OCI-LY7 (cell line): ENCODE measurements at regions not wholly inside any gene's neighbourhood (a gene's known extent, or its start where the extent isn't known, plus 50 kb on each side); places are given as distances from the start of the nearest gene placed in this dataset.

Source experiments
- BruUV-seq: library from RNA; stranded (reverse); fragments of 400-500 nt; replicated peaks from 2 replicates; lab custom pipeline; 2021; lab: Mats Ljungman, UMichigan
- CTCF ChIA-PET: fragments of 300-600 bp; sonication (Branson Sonifier 250); formaldehyde crosslinking; loops from one replicate; lab custom pipeline; 2022; ENCODE audit warnings: antibody characterized with exemption; ENCODE audit not compliant: unreplicated experiment; lab: Charles Lee
- POLR2A ChIA-PET: fragments of 300-600 bp; sonication (Branson Sonifier 250); formaldehyde crosslinking; loops from one replicate; lab custom pipeline; 2022; ENCODE audit warnings: antibody characterized with exemption; lab: Charles Lee
- DNase-seq: peaks from one replicate; pipeline ENCODE4 v3.0.0-alpha.2; 2015; ENCODE audit warnings: low spot score
- H2AFZ ChIP-seq: fragments of 200-600 bp; sonication (generic), shearing (Covaris generic); 2 replicates; pipeline ENCODE4 v1.6.1; 2014; ENCODE audit warnings: mild to moderate bottlenecking, antibody characterized with exemption, low read length, moderate library complexity
- H3K27ac ChIP-seq: fragments of 200-600 bp; sonication (generic); 2 replicates; pipeline ENCODE4 v1.5.1; 2014; ENCODE audit warnings: mixed run types, low read depth, mild to moderate bottlenecking, moderate library complexity, low read length, inconsistent platforms; ENCODE audit not compliant: poor library complexity, severe bottlenecking
- H3K36me3 ChIP-seq: fragments of 200-600 bp; sonication (generic); 2 replicates; pipeline ENCODE4 v1.6.1; 2014; ENCODE audit warnings: mild to moderate bottlenecking, antibody characterized with exemption, low read length, moderate library complexity, mixed read lengths; ENCODE audit not compliant: insufficient read depth
- H3K4me1 ChIP-seq: fragments of 200-600 bp; sonication (generic); 2 replicates; pipeline ENCODE4 v1.5.1; 2014; ENCODE audit warnings: mild to moderate bottlenecking, low read length; ENCODE audit not compliant: insufficient read depth, poor library complexity, severe bottlenecking
- H3K4me2 ChIP-seq: fragments of 200-600 bp; sonication (generic); 2 replicates; pipeline ENCODE4 v1.6.1; 2014; ENCODE audit warnings: mild to moderate bottlenecking, low read length
- H3K4me3 ChIP-seq: fragments of 200-600 bp; sonication (generic); 2 replicates; pipeline ENCODE4 v1.5.1; 2014; ENCODE audit warnings: mild to moderate bottlenecking, low read depth, low read length; ENCODE audit not compliant: poor library complexity, severe bottlenecking
- H3K79me2 ChIP-seq: fragments of 200-600 bp; sonication (generic); 2 replicates; pipeline ENCODE4 v1.6.1; 2016; ENCODE audit warnings: low read depth, mild to moderate bottlenecking, low read length, moderate library complexity, mixed read lengths; ENCODE audit not compliant: insufficient read depth
- H3K9me2 ChIP-seq: fragments of 200-600 bp; sonication (generic); 2 replicates; pipeline ENCODE4 v1.6.1; 2016; ENCODE audit warnings: mild to moderate bottlenecking, low read length, mixed read lengths; ENCODE audit not compliant: insufficient read depth
- H3K9me3 ChIP-seq: fragments of 200-600 bp; sonication (generic); 2 replicates; pipeline ENCODE4 v1.6.1; 2014; ENCODE audit warnings: mild to moderate bottlenecking, mixed run types, low read length, mixed read lengths
- H4K20me1 ChIP-seq: fragments of 200-600 bp; sonication (generic); 2 replicates; pipeline ENCODE4 v1.6.1; 2014; ENCODE audit warnings: mild to moderate bottlenecking, antibody characterized with exemption, low read length, moderate library complexity, mixed read lengths; ENCODE audit not compliant: insufficient read depth
- CTCF ChIP-seq: fragments of 200-600 bp; sonication (generic); conservative IDR thresholded peaks from 2 replicates; pipeline ENCODE4 v1.5.1; 2014; ENCODE audit warnings: mild to moderate bottlenecking, antibody characterized with exemption, low read length, moderate library complexity, mixed read lengths
- EZH2phosphoT487 ChIP-seq: fragments of 200-600 bp; sonication (generic); IDR thresholded peaks from 2 replicates; pipeline ENCODE4 v1.6.1; 2018; ENCODE audit warnings: low read depth, borderline replicate concordance, mild to moderate bottlenecking, mixed run types, antibody characterized with exemption, low read length, moderate library complexity, mixed read lengths
- intact Hi-C: fragments of 100-400 bp; cut with micrococcal nuclease; formaldehyde crosslinking; loops from one replicate; pipeline ENCODE4 v1.10.0; 2022; ENCODE audit not compliant: unreplicated experiment

GRCh38 chr10:44207160-44207559 lies 177.7 kb downstream of the CXCL12 start:
- TF ChIP-seq CTCF, result no peak
- TF ChIP-seq EZH2phosphoT487, result no peak
- intact Hi-C loops, result no loop called here
- no peak overlapping the region for H3K4me3 ChIP-seq
- BruUV-seq, result no TSS peak
- no peak overlapping the region for H3K4me2 ChIP-seq
- H3K9me2 ChIP-seq, result no peaks in the 10 kb centered on the region
- no peaks in the 10 kb centered on the region for H3K79me2 ChIP-seq
- H3K36me3 ChIP-seq, result no peaks in the 10 kb centered on the region
- no peak overlapping the region for H3K27ac ChIP-seq
- no peaks in the 10 kb centered on the region for H3K9me3 ChIP-seq
- POLR2A ChIA-PET, result no interaction called here
- H4K20me1 ChIP-seq, result no peaks in the 10 kb centered on the region
- no peaks in the 10 kb centered on the region for H3K4me1 ChIP-seq
- CTCF ChIA-PET, result no interaction called here
- H2AFZ ChIP-seq, result no peak overlapping the region
- DNase-seq, result no peak

- Histone ChIP-seq H4K20me1 (no peaks in the 10 kb centered on the region), H3K4me2 (no peak overlapping the region), H3K27ac (no peak overlapping the region), H3K36me3 (no peaks in the 10 kb centered on the region), H3K4me1 (no peaks in the 10 kb centered on the region), H2AFZ (no peak overlapping the region), H3K79me2 (no peaks in the 10 kb centered on the region), H3K9me3 (no peaks in the 10 kb centered on the region), H3K4me3 (no peak overlapping the region), H3K9me2 (no peaks in the 10 kb centered on the region)
- TF ChIP-seq CTCF, result no peak
- TF ChIP-seq EZH2phosphoT487, result no peak
- no peak for DNase-seq
- BruUV-seq, result no TSS peak
- intact Hi-C loops, result no loop called here
- POLR2A ChIA-PET, result no interaction called here
- CTCF ChIA-PET, result no interaction called here
These were observed 178.6 kb downstream of the CXCL12 start for GRCh38 chr10:44206127-44206818.

- Histone ChIP-seq H3K36me3 (no peaks in the 10 kb centered on the region), H3K4me3 (no peak overlapping the region), H2AFZ (no peak overlapping the region), H3K4me2 (no peak overlapping the region), H3K9me2 (no peaks in the 10 kb centered on the region), H4K20me1 (no peaks in the 10 kb centered on the region), H3K27ac (no peak overlapping the region), H3K4me1 (no peaks in the 10 kb centered on the region), H3K79me2 (no peaks in the 10 kb centered on the region), H3K9me3 (no peaks in the 10 kb centered on the region)
- ChIA-PET CTCF (no interaction called here), POLR2A (interaction anchor here (0.6 kb wide), 1 partner anchor 125 kb away, joined by 3 read pairs; no protein-coding TSS in a partner anchor)
- DNase-seq, result no peak
- intact Hi-C loops, result no loop called here
- no TSS peak for BruUV-seq
- TF ChIP-seq EZH2phosphoT487, result no peak
- TF ChIP-seq CTCF, result no peak
These were observed 179.8 kb downstream of the CXCL12 start for GRCh38 chr10:44205067-44205466.
